Loucy (cell line): ENCODE measurements at regions not wholly inside any gene's neighbourhood (a gene's known extent, or its start where the extent isn't known, plus 50 kb on each side); places are given as distances from the start of the nearest gene placed in this dataset.

ENCODE experiments used
- EZH2phosphoT487 ChIP-seq: fragments of 200-600 bp; IDR thresholded peaks from 2 replicates; pipeline ENCODE4 v1.6.1; 2018; ENCODE audit warnings: antibody characterized with exemption, mild to moderate bottlenecking, moderate library complexity, borderline replicate concordance
- TF ChIP-seq, protein P1 (sequence below): fragments of 200-600 bp; sonication (generic); conservative IDR thresholded peaks from 2 replicates; pipeline ENCODE4 v1.5.1; 2014; ENCODE audit warnings: mild to moderate bottlenecking, antibody characterized with exemption, low read length

DNA sequence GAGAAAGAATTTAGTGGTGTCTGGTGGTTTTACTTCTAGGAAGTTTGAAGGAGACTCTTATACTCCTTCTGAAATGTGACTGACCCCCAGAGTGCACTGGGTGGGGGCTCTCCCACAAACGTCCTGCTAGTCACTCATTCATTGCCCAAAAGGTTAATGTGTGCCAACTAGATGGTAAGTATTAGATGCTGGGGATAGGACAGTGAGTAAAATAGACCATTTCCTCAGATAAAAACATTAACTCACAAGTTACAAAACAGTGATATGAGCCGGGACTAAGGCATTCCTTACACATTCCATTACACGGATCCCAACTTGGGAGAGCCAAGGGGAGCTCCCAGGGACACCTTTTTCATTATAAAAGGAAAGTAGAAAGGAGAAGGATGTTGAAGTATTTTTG is 185.1 kb downstream of the ATXN7L3B start:
- TF ChIP-seq, protein P1, sequence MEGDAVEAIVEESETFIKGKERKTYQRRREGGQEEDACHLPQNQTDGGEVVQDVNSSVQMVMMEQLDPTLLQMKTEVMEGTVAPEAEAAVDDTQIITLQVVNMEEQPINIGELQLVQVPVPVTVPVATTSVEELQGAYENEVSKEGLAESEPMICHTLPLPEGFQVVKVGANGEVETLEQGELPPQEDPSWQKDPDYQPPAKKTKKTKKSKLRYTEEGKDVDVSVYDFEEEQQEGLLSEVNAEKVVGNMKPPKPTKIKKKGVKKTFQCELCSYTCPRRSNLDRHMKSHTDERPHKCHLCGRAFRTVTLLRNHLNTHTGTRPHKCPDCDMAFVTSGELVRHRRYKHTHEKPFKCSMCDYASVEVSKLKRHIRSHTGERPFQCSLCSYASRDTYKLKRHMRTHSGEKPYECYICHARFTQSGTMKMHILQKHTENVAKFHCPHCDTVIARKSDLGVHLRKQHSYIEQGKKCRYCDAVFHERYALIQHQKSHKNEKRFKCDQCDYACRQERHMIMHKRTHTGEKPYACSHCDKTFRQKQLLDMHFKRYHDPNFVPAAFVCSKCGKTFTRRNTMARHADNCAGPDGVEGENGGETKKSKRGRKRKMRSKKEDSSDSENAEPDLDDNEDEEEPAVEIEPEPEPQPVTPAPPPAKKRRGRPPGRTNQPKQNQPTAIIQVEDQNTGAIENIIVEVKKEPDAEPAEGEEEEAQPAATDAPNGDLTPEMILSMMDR: no peak
- no peak for TF ChIP-seq EZH2phosphoT487
